Naive thymus-derived CD4-positive, alpha-beta T cell (primary cell): ENCODE measurements at regions not wholly inside any gene's neighbourhood (a gene's known extent, or its start where the extent isn't known, plus 50 kb on each side); places are given as distances from the start of the nearest gene placed in this dataset.
"Not testable (repeated sequence)": the region's sequence is repeated elsewhere in the genome, so short reads cannot be mapped to it uniquely, and the experiment has no call there.

Experiments used
- ATAC-seq: fragments of 150-1000 bp; cut with Tn5 transposase; 2 replicates; pipeline ENCODE4 v1.10.0; 2021; ENCODE audit warnings: mild to moderate bottlenecking, moderate library complexity
- CTCF ChIA-PET: fragments of 350-600 bp; sonication (Branson Sonifier 250); formaldehyde crosslinking; loops from one replicate; lab custom pipeline; 2021; ENCODE audit warnings: antibody characterized with exemption; lab: Charles Lee
- POLR2A ChIA-PET: fragments of 350-600 bp; sonication (Branson Sonifier 250); formaldehyde crosslinking; loops from one replicate; lab custom pipeline; 2021; ENCODE audit warnings: antibody characterized with exemption, inconsistent platforms; lab: Charles Lee
- DNase-seq, 9 donors: peaks; one replicate each; pipeline versions ENCODE4 v3.0.0 to v3.0.0-alpha.2; 2020 to 2022; ENCODE audit warnings: mixed read lengths in 1 of 9
- H3K27ac ChIP-seq: one replicate; pipeline ENCODE4 v1.7.0; 2013; ENCODE audit warnings: mild to moderate bottlenecking, low read depth, low read length, moderate library complexity
- H3K27me3 ChIP-seq, 2 donors: one replicate each; pipeline ENCODE4 v1.7.0; 2013; ENCODE audit warnings: low read length in 2 of 2, mild to moderate bottlenecking in 2 of 2, moderate library complexity in 2 of 2; ENCODE audit not compliant: control insufficient read depth in 2 of 2, insufficient read depth in 2 of 2
- H3K36me3 ChIP-seq, 3 experiments: 1 replicate in 2 of 3; 2 replicates in 1 of 3; pipeline ENCODE4 v1.7.0; 2013; ENCODE audit warnings: low read length in 3 of 3, mild to moderate bottlenecking in 3 of 3, moderate library complexity in 1 of 3; ENCODE audit not compliant: insufficient read depth in 3 of 3, control insufficient read depth in 2 of 3
- H3K4me1 ChIP-seq, 2 donors: one replicate each; pipeline ENCODE4 v1.7.0; 2013; ENCODE audit warnings: low read length in 2 of 2, mild to moderate bottlenecking in 2 of 2, moderate library complexity in 1 of 2; ENCODE audit not compliant: control insufficient read depth in 2 of 2, insufficient read depth in 2 of 2
- H3K4me3 ChIP-seq: 2 replicates; pipeline ENCODE4 v1.7.0; 2013; ENCODE audit warnings: mild to moderate bottlenecking, low read length
- H3K9me3 ChIP-seq, 3 experiments: 1 replicate in 2 of 3; 2 replicates in 1 of 3; pipeline ENCODE4 v1.7.0; 2013; ENCODE audit warnings: low read length in 3 of 3; ENCODE audit not compliant: control insufficient read depth in 2 of 3
- H3K27ac Mint-ChIP-seq, 9 donors: one replicate each; pipeline ENCODE4 v1.8.0; 2020 to 2022; ENCODE audit warnings: mixed read lengths in 9 of 9, mild to moderate bottlenecking in 8 of 9, moderate library complexity in 5 of 9, inconsistent platforms in 2 of 9
- H3K27me3 Mint-ChIP-seq, 5 donors: one replicate each; pipeline ENCODE4 v1.8.0; 2021 to 2022; ENCODE audit warnings: mixed read lengths in 5 of 5, mild to moderate bottlenecking in 1 of 5
- H3K36me3 Mint-ChIP-seq, 5 donors: one replicate each; pipeline ENCODE4 v1.8.0; 2020 to 2022; ENCODE audit warnings: mixed read lengths in 5 of 5, mild to moderate bottlenecking in 3 of 5, inconsistent platforms in 1 of 5
- H3K4me1 Mint-ChIP-seq, 7 donors: one replicate each; pipeline ENCODE4 v1.8.0; 2020 to 2022; ENCODE audit warnings: mixed read lengths in 7 of 7, mild to moderate bottlenecking in 3 of 7, inconsistent platforms in 1 of 7
- H3K4me3 Mint-ChIP-seq, 10 donors: one replicate each; pipeline ENCODE4 v1.8.0; 2020 to 2022; ENCODE audit warnings: mild to moderate bottlenecking in 10 of 10, mixed read lengths in 10 of 10, moderate library complexity in 6 of 10, inconsistent platforms in 2 of 10
- H3K9me3 Mint-ChIP-seq, 11 donors: one replicate each; pipeline ENCODE4 v1.8.0; 2020 to 2022; ENCODE audit warnings: mixed read lengths in 11 of 11, mild to moderate bottlenecking in 4 of 11, inconsistent platforms in 1 of 11, moderate library complexity in 1 of 11
- intact Hi-C, 2 donors: fragments of 100-400 bp; cut with micrococcal nuclease; formaldehyde crosslinking; loops; one replicate each; pipeline ENCODE4 v1.15.1; 2023

- Histone ChIP-seq H3K4me3 (no peak overlapping the region), H3K27ac (no peak overlapping the region), H3K9me3 (no peaks in the 10 kb centered on the region), H3K36me3 (no peaks in the 10 kb centered on the region), H3K27me3 (no peaks in the 10 kb centered on the region), H3K4me1 (no peaks in the 10 kb centered on the region)
- no peak overlapping the region for H3K4me3 Mint-ChIP-seq
- ChIA-PET CTCF (no interaction called here), POLR2A (no interaction called here)
- peaks cover 1 to 39% (median 17%) of the 10 kb centered on the region in 11 donors for H3K9me3 Mint-ChIP-seq
- H3K27me3 Mint-ChIP-seq = no peaks in the 10 kb centered on the region
- ATAC-seq (no peak), DNase-seq (no peak)
- no peaks in the 10 kb centered on the region for H3K4me1 Mint-ChIP-seq
- H3K27ac Mint-ChIP-seq = no peak overlapping the region
- H3K36me3 Mint-ChIP-seq = no peaks in the 10 kb centered on the region
- intact Hi-C loops = no loop called here
These were observed 1395.1 kb downstream of the CDH8 start for GRCh38 chr16:60641067-60641665.

DNA sequence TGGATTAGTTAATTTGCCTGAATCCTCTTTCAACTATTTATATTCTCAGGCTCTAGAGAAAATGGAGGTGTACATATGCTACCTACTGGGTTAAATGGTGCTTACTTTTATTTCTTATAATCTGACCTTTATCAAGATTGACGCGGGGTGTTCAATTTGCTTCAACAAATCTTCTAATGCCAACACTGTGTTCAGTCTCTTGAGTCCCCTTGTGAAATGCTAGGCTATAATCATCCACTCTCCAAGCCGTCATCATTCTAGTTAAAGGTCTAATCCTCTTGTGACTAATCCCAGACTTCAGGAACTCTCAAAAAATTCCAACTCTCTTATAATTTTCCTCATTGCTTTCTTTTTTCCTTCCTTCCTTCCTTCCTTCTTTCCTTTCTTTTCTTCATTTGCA is 1396.2 kb downstream of the CDH8 start:
- H3K27me3 ChIP-seq = no peaks in the 10 kb centered on the region
- H3K4me3 Mint-ChIP-seq = no peak overlapping the region
- H3K4me1 ChIP-seq = no peaks in the 10 kb centered on the region
- no peaks in the 10 kb centered on the region for H3K4me1 Mint-ChIP-seq
- H3K9me3 ChIP-seq = no peaks in the 10 kb centered on the region
- intact Hi-C loops = no loop called here
- H3K36me3 Mint-ChIP-seq = no peaks in the 10 kb centered on the region
- H3K9me3 Mint-ChIP-seq = peaks cover 1 to 42% (median 14%) of the 10 kb centered on the region in 11 donors
- H3K27ac ChIP-seq = no peak overlapping the region
- ChIA-PET CTCF (no interaction called here), POLR2A (no interaction called here)
- DNase-seq (no peak), ATAC-seq (no peak)
- H3K4me3 ChIP-seq = no peak overlapping the region
- no peak overlapping the region for H3K27ac Mint-ChIP-seq
- H3K27me3 Mint-ChIP-seq = no peaks in the 10 kb centered on the region
- H3K36me3 ChIP-seq = no peaks in the 10 kb centered on the region

- H3K4me1 Mint-ChIP-seq, CTCF ChIA-PET, H3K4me1 ChIP-seq, H3K36me3 Mint-ChIP-seq, H3K36me3 ChIP-seq, H3K4me3 ChIP-seq, H3K27ac ChIP-seq, H3K4me3 Mint-ChIP-seq, H3K27me3 ChIP-seq, POLR2A ChIA-PET, intact Hi-C loops, H3K27ac Mint-ChIP-seq, DNase-seq, ATAC-seq, H3K27me3 Mint-ChIP-seq, H3K9me3 ChIP-seq: not testable (repeated sequence)
- H3K9me3 Mint-ChIP-seq = peaks cover 5 to 43% (median 14%) of the 10 kb centered on the region in 11 donors
These were observed 1399.6 kb downstream of the CDH8 start for GRCh38 chr16:60636636-60637035.

GRCh38 chr16:60636117-60636516 is 1400.1 kb downstream of the CDH8 start:
- Histone ChIP-seq H3K4me3 (no peak overlapping the region), H3K27me3 (no peaks in the 10 kb centered on the region), H3K36me3 (no peaks in the 10 kb centered on the region), H3K9me3 (peaks cover 0 to 6% (median 0%) of the 10 kb centered on the region in 3 experiments), H3K27ac (no peak overlapping the region), H3K4me1 (no peaks in the 10 kb centered on the region)
- Mint-ChIP-seq H3K36me3 (no peaks in the 10 kb centered on the region), H3K4me1 (no peaks in the 10 kb centered on the region), H3K9me3 (peaks cover 5 to 42% (median 14%) of the 10 kb centered on the region in 11 donors), H3K27me3 (no peaks in the 10 kb centered on the region), H3K27ac (no peak overlapping the region), H3K4me3 (no peak overlapping the region)
- ChIA-PET POLR2A (no interaction called here), CTCF (no interaction called here)
- intact Hi-C loops = no loop called here
- ATAC-seq (no peak), DNase-seq (no peak)

GRCh38 chr16:60635548-60635947 is 1400.7 kb downstream of the CDH8 start:
- no peaks in the 10 kb centered on the region for H3K36me3 Mint-ChIP-seq
- no peaks in the 10 kb centered on the region for H3K4me1 Mint-ChIP-seq
- DNase-seq (no peak), ATAC-seq (no peak)
- peaks cover 0 to 6% (median 0%) of the 10 kb centered on the region in 3 experiments for H3K9me3 ChIP-seq
- no peak overlapping the region for H3K27ac ChIP-seq
- H3K27me3 Mint-ChIP-seq = no peaks in the 10 kb centered on the region
- H3K4me1 ChIP-seq = no peaks in the 10 kb centered on the region
- H3K27ac Mint-ChIP-seq = no peak overlapping the region
- no peak overlapping the region for H3K4me3 ChIP-seq
- H3K27me3 ChIP-seq = no peaks in the 10 kb centered on the region
- H3K9me3 Mint-ChIP-seq = peaks cover 2 to 39% (median 15%) of the 10 kb centered on the region in 11 donors
- CTCF ChIA-PET = no interaction called here
- intact Hi-C loops = no loop called here
- H3K36me3 ChIP-seq = no peaks in the 10 kb centered on the region
- H3K4me3 Mint-ChIP-seq = no peak overlapping the region
- POLR2A ChIA-PET = no interaction called here

DNA sequence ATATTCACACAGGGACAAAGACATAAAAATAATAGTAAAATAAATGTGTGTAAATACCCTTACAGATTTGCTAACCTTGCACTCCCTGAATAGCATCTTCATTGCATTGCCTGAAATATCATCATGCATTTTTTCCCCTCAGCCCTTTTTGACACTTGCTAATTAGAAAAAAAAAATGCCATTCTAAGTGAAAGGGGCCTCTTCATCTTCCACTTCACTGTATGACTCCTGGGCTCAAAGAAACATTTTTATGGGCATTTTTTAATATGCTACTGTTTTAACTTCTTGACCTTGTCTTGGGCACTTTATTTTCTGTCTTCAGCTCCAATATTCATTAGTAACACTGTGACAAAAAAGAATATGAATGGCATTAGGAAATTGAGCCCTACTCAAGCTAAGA is 1424.4 kb downstream of the CDH8 start:
- Mint-ChIP-seq H3K27ac (no peak overlapping the region), H3K36me3 (no peaks in the 10 kb centered on the region), H3K4me3 (no peak overlapping the region), H3K27me3 (no peaks in the 10 kb centered on the region), H3K9me3 (peaks cover 3 to 34% (median 5%) of the 10 kb centered on the region in 11 donors), H3K4me1 (no peaks in the 10 kb centered on the region)
- POLR2A ChIA-PET = no interaction called here
- no peak for ATAC-seq
- intact Hi-C loops = no loop called here
- Histone ChIP-seq H3K27ac (no peak overlapping the region), H3K4me1 (no peaks in the 10 kb centered on the region), H3K27me3 (no peaks in the 10 kb centered on the region), H3K36me3 (no peaks in the 10 kb centered on the region), H3K4me3 (no peak overlapping the region), H3K9me3 (no peaks in the 10 kb centered on the region)
- CTCF ChIA-PET = no interaction called here
- no peak for DNase-seq

DNA sequence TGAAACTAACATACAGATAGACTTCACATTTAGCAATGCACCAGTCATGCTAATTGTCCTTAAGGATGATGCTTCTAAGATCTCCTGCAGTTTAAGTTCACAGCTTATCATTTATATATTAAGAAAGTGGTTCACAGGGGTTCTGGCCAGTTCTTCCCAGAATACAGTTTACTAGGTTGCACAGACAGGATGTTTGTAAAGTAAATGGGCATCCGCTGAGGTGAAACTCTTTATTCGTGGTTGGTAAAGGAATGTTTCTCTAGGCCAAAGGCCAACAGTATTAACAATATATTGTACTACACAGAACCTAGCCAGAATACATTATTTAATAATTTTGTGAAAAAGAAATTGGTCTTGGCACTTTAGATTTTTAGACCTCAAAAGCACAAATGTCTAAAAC is 1427.3 kb downstream of the CDH8 start:
- Mint-ChIP-seq H3K4me3 (no peak overlapping the region), H3K27me3 (no peaks in the 10 kb centered on the region), H3K9me3 (peaks cover 3 to 36% (median 8%) of the 10 kb centered on the region in 11 donors), H3K36me3 (no peaks in the 10 kb centered on the region), H3K4me1 (no peaks in the 10 kb centered on the region), H3K27ac (no peak overlapping the region)
- ChIA-PET CTCF (no interaction called here), POLR2A (no interaction called here)
- H3K27ac ChIP-seq = no peak overlapping the region
- H3K27me3 ChIP-seq = no peaks in the 10 kb centered on the region
- no peaks in the 10 kb centered on the region for H3K9me3 ChIP-seq
- no peaks in the 10 kb centered on the region for H3K36me3 ChIP-seq
- no peak overlapping the region for H3K4me3 ChIP-seq
- DNase-seq (no peak), ATAC-seq (no peak)
- no peaks in the 10 kb centered on the region for H3K4me1 ChIP-seq
- intact Hi-C loops = no loop called here
